Neural cell (in vitro differentiated cells): ENCODE measurements at regions not wholly inside any gene's neighbourhood (a gene's known extent, or its start where the extent isn't known, plus 50 kb on each side); places are given as distances from the start of the nearest gene placed in this dataset.

Experiments
- CTCF ChIP-seq: fragments of 450-650 bp; IDR thresholded peaks from 2 replicates; pipeline ENCODE4 v1.5.1; 2014; ENCODE audit warnings: antibody characterized with exemption, mild to moderate bottlenecking, moderate library complexity; ENCODE audit not compliant: poor library complexity, severe bottlenecking
- EP300 ChIP-seq: fragments of 450-650 bp; conservative IDR thresholded peaks from 2 replicates; pipeline ENCODE4 v1.6.1; 2014; ENCODE audit warnings: antibody characterized with exemption, mild to moderate bottlenecking, moderate library complexity; ENCODE audit not compliant: poor library complexity, severe bottlenecking
- EZH2 ChIP-seq: fragments of 200-600, 300-800 bp; shearing (Covaris generic), sonication (generic); IDR thresholded peaks from 2 replicates; pipeline ENCODE4 v1.6.1; 2014; ENCODE audit warnings: antibody characterized with exemption, low read length, borderline replicate concordance, mild to moderate bottlenecking; ENCODE audit not compliant: insufficient read depth, poor library complexity, severe bottlenecking
- MXI1 ChIP-seq: fragments of 450-650 bp; conservative IDR thresholded peaks from 2 replicates; pipeline ENCODE4 v1.6.1; 2014; ENCODE audit warnings: antibody characterized with exemption, mild to moderate bottlenecking; ENCODE audit not compliant: poor library complexity, severe bottlenecking
- POLR2AphosphoS5 ChIP-seq: IDR thresholded peaks from 2 replicates; pipeline ENCODE4 v1.6.1; 2012
- RAD21 ChIP-seq: fragments of 450-650 bp; conservative IDR thresholded peaks from 2 replicates; pipeline ENCODE4 v1.6.1; 2014; ENCODE audit warnings: antibody characterized with exemption, mild to moderate bottlenecking, moderate library complexity
- REST ChIP-seq: IDR thresholded peaks from 2 replicates; pipeline ENCODE4 v1.6.1; 2012; ENCODE audit warnings: borderline replicate concordance
- SMC3 ChIP-seq: fragments of 450-650 bp; conservative IDR thresholded peaks from 2 replicates; pipeline ENCODE4 v1.6.1; 2014; ENCODE audit warnings: antibody characterized with exemption, mild to moderate bottlenecking, moderate library complexity; ENCODE audit not compliant: poor library complexity
- TAF1 ChIP-seq: IDR thresholded peaks from 2 replicates; pipeline ENCODE4 v1.6.1; 2012; ENCODE audit warnings: low read depth

GRCh38 chr1:192010406-192010805 is 147.9 kb upstream of the RGS18 start:
- TF ChIP-seq CTCF (no peak), RAD21 (no peak), TAF1 (no peak), POLR2AphosphoS5 (no peak), EP300 (no peak), EZH2 (no peak), SMC3 (no peak), REST (no peak), MXI1 (no peak)
